Stimulated activated CD8-positive, alpha-beta memory T cell treated with anti-CD3 and anti-CD28 coated beads, Interleukin-7, amount 100 ng/mL, for 4 hours (primary cell): ENCODE measurements at regions not wholly inside any gene's neighbourhood (a gene's known extent, or its start where the extent isn't known, plus 50 kb on each side); places are given as distances from the start of the nearest gene placed in this dataset.

ENCODE experiments used
- DNase-seq, 2 donors: peaks; one replicate each; pipeline ENCODE4 v3.0.0-alpha.2; 2020; ENCODE audit warnings: low read depth in 2 of 2

GRCh38 chr3:70374179-70374578 lies 61.7 kb upstream of the MDFIC2 start:
- DNase-seq, result no peak
